ENCODE measurements at regions not wholly inside any gene's neighbourhood (a gene's known extent, or its start where the extent isn't known, plus 50 kb on each side); places are given as distances from the start of the nearest gene placed in this dataset.

DNA sequence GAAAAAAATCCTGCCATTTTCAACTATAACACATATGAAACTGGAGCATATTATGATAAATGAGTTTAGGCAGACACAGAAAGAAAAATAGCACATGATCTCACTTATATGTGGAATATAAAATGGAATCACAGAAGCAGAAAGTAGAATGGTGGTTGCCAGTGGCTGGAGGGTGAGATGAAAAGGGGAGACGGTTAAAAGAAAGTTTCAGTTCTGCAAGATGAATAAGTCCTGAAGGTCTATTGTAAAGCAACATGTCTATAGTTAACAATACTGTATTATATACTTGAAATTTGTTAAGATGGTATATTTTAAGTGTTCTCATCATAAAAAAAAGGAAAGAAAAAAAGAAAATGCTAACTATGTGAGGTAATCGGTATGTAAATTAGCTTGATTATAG is 503.9 kb downstream of the EPHA7 start:
- no peaks in the 10 kb centered on the region for H3K27me3 ChIP-seq (ENCODE audit: low read depth, low read length)
- no peak overlapping the region for H2AFZ ChIP-seq (ENCODE audit: low read depth, low read length)
- no peaks in the 10 kb centered on the region for H4K20me1 ChIP-seq (ENCODE audit: insufficient read depth, low read length)
- no peaks in the 10 kb centered on the region for H3K36me3 ChIP-seq (replicated peaks; ENCODE audit: low read depth, low read length)
- no peaks in the 10 kb centered on the region for H3K79me2 ChIP-seq (ENCODE audit: low read length)
- no peak overlapping the region for H3K4me3 ChIP-seq (ENCODE audit: low read length)
- H3K4me2 ChIP-seq (ENCODE audit: low read length): no peak overlapping the region
- no peaks in the 10 kb centered on the region for H3K9me3 ChIP-seq (ENCODE audit: insufficient read depth, low read length)
- no peak overlapping the region for H3K27ac ChIP-seq (ENCODE audit: low read length)
- no peak overlapping the region for H3K9ac ChIP-seq (ENCODE audit: low read length)
- TF ChIP-seq EZH2phosphoT487 (IDR thresholded peaks at IDR 0.05; ENCODE audit: low read depth): no peak
- no peak for TF ChIP-seq CTCF (IDR thresholded peaks at IDR 0.05; ENCODE audit: low read depth, low read length)
- no peaks in the 10 kb centered on the region for H3K4me1 ChIP-seq (ENCODE audit: low read length)

GRCh38 chr6:92911301-92911700 is 508.1 kb downstream of the EPHA7 start:
- TF ChIP-seq CTCF (IDR thresholded peaks at IDR 0.05; ENCODE audit: low read depth, low read length) (no peak), EZH2phosphoT487 (IDR thresholded peaks at IDR 0.05; ENCODE audit: low read depth) (no peak)
- no peaks in the 10 kb centered on the region for H3K9me3 ChIP-seq (ENCODE audit: insufficient read depth, low read length)
- no peak overlapping the region for H3K27ac ChIP-seq (ENCODE audit: low read length)
- H4K20me1 ChIP-seq (ENCODE audit: insufficient read depth, low read length): no peaks in the 10 kb centered on the region
- no peaks in the 10 kb centered on the region for H3K79me2 ChIP-seq (ENCODE audit: low read length)
- no peak overlapping the region for H3K9ac ChIP-seq (ENCODE audit: low read length)
- H2AFZ ChIP-seq (ENCODE audit: low read depth, low read length): no peak overlapping the region
- H3K27me3 ChIP-seq (ENCODE audit: low read depth, low read length): no peaks in the 10 kb centered on the region
- no peaks in the 10 kb centered on the region for H3K36me3 ChIP-seq (replicated peaks; ENCODE audit: low read depth, low read length)
- no peak overlapping the region for H3K4me2 ChIP-seq (ENCODE audit: low read length)
- no peaks in the 10 kb centered on the region for H3K4me1 ChIP-seq (ENCODE audit: low read length)
- no peak overlapping the region for H3K4me3 ChIP-seq (ENCODE audit: low read length)

DNA sequence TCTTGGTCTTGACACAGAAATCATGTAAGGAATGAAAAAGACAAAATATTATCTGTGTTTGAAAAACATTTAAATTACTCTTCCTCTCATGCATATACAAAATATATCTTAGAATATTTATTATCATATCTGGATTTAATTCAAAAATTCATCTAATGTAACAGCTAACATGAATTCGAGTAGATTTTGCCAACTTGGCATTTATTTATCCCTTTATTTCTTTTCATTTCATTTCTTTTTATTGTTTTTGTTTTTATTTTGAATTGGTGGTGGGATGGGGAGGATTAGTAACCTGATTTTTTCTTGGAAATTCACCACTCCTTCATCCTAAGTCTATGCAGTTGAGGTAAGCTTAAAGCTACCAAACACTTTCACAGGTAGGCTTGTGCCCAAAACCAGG is 508.7 kb downstream of the EPHA7 start:
- Histone ChIP-seq H3K9me3 (ENCODE audit: insufficient read depth, low read length) (no peaks in the 10 kb centered on the region), H2AFZ (ENCODE audit: low read depth, low read length) (no peak overlapping the region), H3K4me2 (ENCODE audit: low read length) (no peak overlapping the region), H3K27me3 (ENCODE audit: low read depth, low read length) (no peaks in the 10 kb centered on the region), H3K9ac (ENCODE audit: low read length) (no peak overlapping the region), H3K27ac (ENCODE audit: low read length) (no peak overlapping the region), H4K20me1 (ENCODE audit: insufficient read depth, low read length) (no peaks in the 10 kb centered on the region), H3K36me3 (replicated peaks; ENCODE audit: low read depth, low read length) (no peaks in the 10 kb centered on the region), H3K4me3 (ENCODE audit: low read length) (no peak overlapping the region), H3K4me1 (ENCODE audit: low read length) (no peaks in the 10 kb centered on the region), H3K79me2 (ENCODE audit: low read length) (no peaks in the 10 kb centered on the region)
- no peak for TF ChIP-seq CTCF (IDR thresholded peaks at IDR 0.05; ENCODE audit: low read depth, low read length)
- TF ChIP-seq EZH2phosphoT487 (IDR thresholded peaks at IDR 0.05; ENCODE audit: low read depth): no peak

DNA sequence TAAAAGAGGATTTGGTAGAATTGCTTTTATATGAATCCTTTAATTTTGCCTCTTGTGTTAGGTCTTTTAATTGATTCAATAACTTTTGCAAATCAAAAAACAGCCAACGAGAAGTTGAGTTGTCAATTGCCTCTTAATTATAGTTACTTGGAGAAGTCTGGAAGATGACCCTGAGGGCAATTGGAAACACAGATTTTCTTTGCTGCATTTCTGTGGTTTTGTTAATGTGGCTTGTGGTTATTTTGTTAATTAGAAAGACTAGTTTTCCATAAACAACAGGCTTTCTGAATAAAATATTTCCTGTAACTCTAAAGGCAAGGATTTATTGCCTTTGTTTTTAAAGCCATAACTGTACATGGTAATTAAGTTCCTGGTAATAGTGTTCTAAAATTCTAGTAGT is 513.0 kb downstream of the EPHA7 start:
- H3K9me3 ChIP-seq (ENCODE audit: insufficient read depth, low read length): no peaks in the 10 kb centered on the region
- no peaks in the 10 kb centered on the region for H3K4me1 ChIP-seq (ENCODE audit: low read length)
- H3K4me2 ChIP-seq (ENCODE audit: low read length): no peak overlapping the region
- H4K20me1 ChIP-seq (ENCODE audit: insufficient read depth, low read length): no peaks in the 10 kb centered on the region
- no peak for TF ChIP-seq CTCF (IDR thresholded peaks at IDR 0.05; ENCODE audit: low read depth, low read length)
- no peak for TF ChIP-seq EZH2phosphoT487 (IDR thresholded peaks at IDR 0.05; ENCODE audit: low read depth)
- H3K79me2 ChIP-seq (ENCODE audit: low read length): no peaks in the 10 kb centered on the region
- H3K27me3 ChIP-seq (ENCODE audit: low read depth, low read length): no peaks in the 10 kb centered on the region
- H3K4me3 ChIP-seq (ENCODE audit: low read length): no peak overlapping the region
- H3K36me3 ChIP-seq (replicated peaks; ENCODE audit: low read depth, low read length): no peaks in the 10 kb centered on the region
- H3K27ac ChIP-seq (ENCODE audit: low read length): no peak overlapping the region
- H2AFZ ChIP-seq (ENCODE audit: low read depth, low read length): no peak overlapping the region
- H3K9ac ChIP-seq (ENCODE audit: low read length): no peak overlapping the region

Measured in OCI-LY3 (cell line).